Body of pancreas (tissue), 4 donors: ENCODE measurements at regions not wholly inside any gene's neighbourhood (a gene's known extent, or its start where the extent isn't known, plus 50 kb on each side); places are given as distances from the start of the nearest gene placed in this dataset.

Experiments used
- ATAC-seq: fragments of 150-250 bp; one replicate; pipeline ENCODE4 v1.9.1; 2016
- DNase-seq, 4 donors: peaks; one replicate each; pipeline ENCODE4 v3.0.0-alpha.2; 2019
- H3K27ac ChIP-seq, 4 donors: fragments of 200-600 bp; sonication (generic); 1 replicate in 3 of 4; 2 replicates in 1 of 4; pipeline versions ENCODE4 v1.5.1 to v1.6.1; 2016 to 2019; ENCODE audit warnings: mild to moderate bottlenecking in 1 of 4, mixed read lengths in 1 of 4, moderate library complexity in 1 of 4
- H3K27me3 ChIP-seq, 2 donors: fragments of 200-600 bp; sonication (generic); one replicate each; pipeline ENCODE4 v1.6.0; 2016; ENCODE audit warnings: mild to moderate bottlenecking in 1 of 2
- H3K36me3 ChIP-seq, 2 donors: fragments of 200-600 bp; sonication (generic); replicated peaks in 1 of 2; 2 replicates each; pipeline ENCODE4 v1.5.1; 2016; ENCODE audit warnings: low read depth in 2 of 2; ENCODE audit not compliant: insufficient read depth in 1 of 2
- H3K4me1 ChIP-seq: fragments of 200-600 bp; sonication (generic); one replicate; pipeline ENCODE4 v1.6.0; 2016
- H3K4me3 ChIP-seq, 2 donors: fragments of 200-600 bp; sonication (generic); 1 replicate in 1 of 2; 2 replicates in 1 of 2; pipeline ENCODE4 v1.5.1; 2016 to 2019
- H3K9me3 ChIP-seq, 3 donors: fragments of 200-600 bp; sonication (generic); 1 replicate in 2 of 3; 2 replicates in 1 of 3; pipeline ENCODE4 v1.5.1; 2016
- CTCF ChIP-seq, 7 experiments: fragments of 450-650 bp in 4 of 7; fragments of 200-600 bp in 3 of 7; sonication (generic) in 3 of 7; IDR thresholded peaks; one replicate each; pipeline ENCODE4 v1.5.1; 2016 to 2019; ENCODE audit warnings: antibody characterized with exemption in 7 of 7
- POLR2A ChIP-seq, 3 donors: fragments of 450-650 bp; IDR thresholded peaks; one replicate each; pipeline ENCODE4 v1.6.1; 2016; ENCODE audit warnings: antibody characterized with exemption in 3 of 3, mild to moderate bottlenecking in 2 of 3
- WGBS, 2 donors: methylation state at CpG; one replicate each; pipeline ENCODE4 v1.1.5; 2017; 5-methylcytosine and 5-hydroxymethylcytosine counted together
- intact Hi-C: fragments of 100-400 bp; cut with DNase I; formaldehyde crosslinking; loops from one replicate; pipeline ENCODE4 v1.15.1; 2023

GRCh38 chr16:49168126-49168525 lies 113.5 kb downstream of the CBLN1 start:
- Histone ChIP-seq H3K4me1 (no peaks in the 10 kb centered on the region), H3K9me3 (no peaks in the 10 kb centered on the region), H3K36me3 (no peaks in the 10 kb centered on the region), H3K27ac (no peak overlapping the region), H3K4me3 (no peak overlapping the region), H3K27me3 (no peaks in the 10 kb centered on the region)
- WGBS, 2 donors, result 62% methylated on average over 1 of the region's 1 CpG
- TF ChIP-seq POLR2A (IDR thresholded peaks at IDR 0.05) (no peak), CTCF (IDR thresholded peaks at IDR 0.05) (no peak)
- ATAC-seq (no peak), DNase-seq (no peak)
- intact Hi-C loops, result no loop called here

- no peaks in the 10 kb centered on the region for H3K27me3 ChIP-seq
- no peaks in the 10 kb centered on the region for H3K4me1 ChIP-seq
- 82 to 100% methylated on average over 1 of the region's 1 CpG for WGBS, 2 donors
- DNase-seq, result no peak
- no peak for ATAC-seq
- TF ChIP-seq POLR2A (IDR thresholded peaks at IDR 0.05) (no peak), CTCF (IDR thresholded peaks at IDR 0.05) (no peak)
- intact Hi-C loops, result no loop called here
- no peaks in the 10 kb centered on the region for H3K36me3 ChIP-seq
- H3K4me3 ChIP-seq, result no peak overlapping the region
- no peak overlapping the region for H3K27ac ChIP-seq
- H3K9me3 ChIP-seq, result no peaks in the 10 kb centered on the region
These were observed 116.6 kb downstream of the CBLN1 start for GRCh38 chr16:49165025-49165424.

GRCh38 chr16:49161191-49161590 lies 120.4 kb downstream of the CBLN1 start:
- Histone ChIP-seq H3K27ac (no peak overlapping the region), H3K4me3 (no peak overlapping the region), H3K36me3 (no peaks in the 10 kb centered on the region), H3K4me1 (no peaks in the 10 kb centered on the region), H3K27me3 (no peaks in the 10 kb centered on the region), H3K9me3 (no peaks in the 10 kb centered on the region)
- no peak for ATAC-seq
- 77 to 84% methylated on average over 2 of the region's 2 CpGs for WGBS, 2 donors
- no peak for DNase-seq
- intact Hi-C loops, result no loop called here
- TF ChIP-seq CTCF (IDR thresholded peaks at IDR 0.05), result no peak
- no peak for TF ChIP-seq POLR2A (IDR thresholded peaks at IDR 0.05)

- Histone ChIP-seq H3K4me1 (no peaks in the 10 kb centered on the region), H3K27me3 (no peaks in the 10 kb centered on the region), H3K27ac (no peak overlapping the region), H3K36me3 (no peaks in the 10 kb centered on the region), H3K4me3 (no peak overlapping the region), H3K9me3 (no peaks in the 10 kb centered on the region)
- ATAC-seq (no peak), DNase-seq (peak in 2 of 4 donors; percentile 3 to 16)
- WGBS, 2 donors, result 15 to 19% methylated on average over 2 of the region's 2 CpGs
- intact Hi-C loops, result no loop called here
- no peak for TF ChIP-seq CTCF (IDR thresholded peaks at IDR 0.05)
These were observed 123.5 kb downstream of the CBLN1 start for GRCh38 chr16:49158029-49158642.

GRCh38 chr16:49150341-49150740 lies 131.3 kb downstream of the CBLN1 start:
- no peak for DNase-seq

More at GRCh38 chr16:49150341-49150740, 131.3 kb downstream of the CBLN1 start:
- no peak overlapping the region for H3K4me3 ChIP-seq
- WGBS, 2 donors, result 60% methylated on average over 2 of the region's 2 CpGs; no CpG with 5 or more reads in 1 of the 2 donors
- no peaks in the 10 kb centered on the region for H3K4me1 ChIP-seq
- intact Hi-C loops, result no loop called here
- H3K9me3 ChIP-seq, result no peaks in the 10 kb centered on the region
- TF ChIP-seq CTCF (IDR thresholded peaks at IDR 0.05) (no peak), POLR2A (IDR thresholded peaks at IDR 0.05) (no peak)
- H3K27me3 ChIP-seq, result no peaks in the 10 kb centered on the region
- ATAC-seq, result no peak
- H3K27ac ChIP-seq, result no peak overlapping the region
- no peaks in the 10 kb centered on the region for H3K36me3 ChIP-seq
